Panc1 (cell line): ENCODE measurements at regions not wholly inside any gene's neighbourhood (a gene's known extent, or its start where the extent isn't known, plus 50 kb on each side); places are given as distances from the start of the nearest gene placed in this dataset.

Source experiments
- ATAC-seq: fragments of 200-7000 bp; cut with Tn5 transposase; 2 replicates; pipeline ENCODE4 v1.9.1; 2020; ENCODE audit warnings: mild to moderate bottlenecking, moderate library complexity
- BruUV-seq: library from RNA; stranded (reverse); fragments of 400-500 nt; replicated peaks from 2 replicates; lab custom pipeline; 2021; lab: Mats Ljungman, UMichigan
- CTCF ChIA-PET: fragments of 300-600 bp; sonication (Branson Sonifier 250); formaldehyde crosslinking; loops from one replicate; lab custom pipeline; 2022; ENCODE audit warnings: antibody characterized with exemption; lab: Charles Lee
- POLR2A ChIA-PET: fragments of 300-600 bp; sonication (Branson Sonifier 250); formaldehyde crosslinking; loops from one replicate; lab custom pipeline; 2022; ENCODE audit warnings: antibody characterized with exemption; lab: Charles Lee
- DNase-seq: peaks from one replicate; pipeline ENCODE4 v3.0.0-alpha.2; 2010; ENCODE audit warnings: low read depth, low spot score
- H3K27ac ChIP-seq: 2 replicates; pipeline ENCODE4 v1.5.1; 2011; ENCODE audit warnings: mild to moderate bottlenecking, low read length, inconsistent platforms
- H3K27me3 ChIP-seq: fragments of 200-500 bp; sonication (Bioruptor generic); 2 replicates; pipeline ENCODE4 v1.6.0; 2014; ENCODE audit warnings: low read length, inconsistent platforms; ENCODE audit not compliant: control insufficient read depth, insufficient read depth
- H3K36me3 ChIP-seq: fragments of 200-500 bp; sonication (Bioruptor generic); 2 replicates; pipeline ENCODE4 v1.5.1; 2014; ENCODE audit warnings: inconsistent platforms, mild to moderate bottlenecking, low read length, moderate library complexity; ENCODE audit not compliant: control insufficient read depth, insufficient read depth
- H3K4me1 ChIP-seq: 2 replicates; pipeline ENCODE4 v1.5.1; 2011; ENCODE audit warnings: inconsistent platforms, mild to moderate bottlenecking, low read length, moderate library complexity; ENCODE audit not compliant: control insufficient read depth, insufficient read depth
- H3K4me3 ChIP-seq, 2 experiments: 2 replicates each; pipeline ENCODE4 v1.5.1; 2011 to 2012; ENCODE audit warnings: low read depth in 2 of 2, low read length in 2 of 2, mild to moderate bottlenecking in 2 of 2, inconsistent platforms in 1 of 2, moderate library complexity in 1 of 2
- H3K9me3 ChIP-seq: fragments of 200-500 bp; sonication (Bioruptor generic); 2 replicates; pipeline ENCODE4 v1.5.1; 2014; ENCODE audit warnings: low read depth, mild to moderate bottlenecking, inconsistent platforms, low read length, moderate library complexity; ENCODE audit not compliant: control insufficient read depth, insufficient read depth
- CTCF ChIP-seq: fragments of 450-650 bp; IDR thresholded peaks from 2 replicates; pipeline ENCODE4 v1.5.1; 2017; ENCODE audit warnings: mild to moderate bottlenecking
- POLR2AphosphoS5 ChIP-seq: IDR thresholded peaks from 2 replicates; pipeline ENCODE4 v1.6.1; 2012; ENCODE audit warnings: mild to moderate bottlenecking, low read depth, low read length, moderate library complexity
- REST ChIP-seq, 2 experiments: IDR thresholded peaks; 2 replicates each; pipeline ENCODE4 v1.6.1; 2011 to 2012; ENCODE audit warnings: low read depth in 2 of 2, control low read depth in 1 of 2, low read length in 1 of 2, mild to moderate bottlenecking in 1 of 2, moderate library complexity in 1 of 2; ENCODE audit not compliant: insufficient read depth in 1 of 2
- SIN3A ChIP-seq: IDR thresholded peaks from 2 replicates; pipeline ENCODE4 v1.6.1; 2012; ENCODE audit warnings: low read depth, mild to moderate bottlenecking, low read length, moderate library complexity, borderline replicate concordance; ENCODE audit not compliant: insufficient read depth
- TCF7L2 ChIP-seq: IDR thresholded peaks from 2 replicates; pipeline ENCODE4 v1.6.1; 2011; ENCODE audit warnings: mild to moderate bottlenecking, low read depth, low read length, inconsistent platforms
- in situ Hi-C: cut with HindIII; loops from 2 replicates; pipeline ENCODE4 v1.10.0; 2016; ENCODE audit warnings: low sequenced_read_pairs, low pct_unique_long_range_greater_than_20kb
- intact Hi-C: fragments of 100-400 bp; cut with micrococcal nuclease; formaldehyde crosslinking; loops from one replicate; pipeline ENCODE4 v1.10.0; 2022; ENCODE audit not compliant: unreplicated experiment

- in situ Hi-C loops: no loop called here
- intact Hi-C loops: no loop called here
- Histone ChIP-seq H3K4me3 (no peak overlapping the region), H3K27ac (no peak overlapping the region), H3K9me3 (no peaks in the 10 kb centered on the region), H3K36me3 (no peaks in the 10 kb centered on the region), H3K4me1 (no peaks in the 10 kb centered on the region), H3K27me3 (peaks cover 7% of the 10 kb centered on the region; the same call in 1 of the 2 replicates)
- no TSS peak for BruUV-seq
- ChIA-PET POLR2A (no interaction called here), CTCF (no interaction called here)
- no peak for DNase-seq
- no peak for ATAC-seq
- TF ChIP-seq TCF7L2: no peak
- no peak for TF ChIP-seq POLR2AphosphoS5
- no peak for TF ChIP-seq CTCF
- TF ChIP-seq SIN3A: no peak
- no peak for TF ChIP-seq REST (IDR thresholded peaks at IDR 0.05; ENCODE audit: insufficient read depth in 1 of 2, low read depth in 2 of 2, low read length in 1 of 2)
Observed at GRCh38 chr11:32280339-32280738, 155.0 kb downstream of the WT1 start.

- CTCF ChIA-PET: no interaction called here
- no peak for ATAC-seq
Observed at GRCh38 chr11:32288276-32288675, 147.1 kb downstream of the WT1 start.

More at GRCh38 chr11:32288276-32288675, 147.1 kb downstream of the WT1 start:
- no TSS peak for BruUV-seq
- TF ChIP-seq CTCF: peak; percentile 29
- no peak for TF ChIP-seq SIN3A
- Histone ChIP-seq H3K4me1 (no peaks in the 10 kb centered on the region), H3K4me3 (no peak overlapping the region), H3K36me3 (no peaks in the 10 kb centered on the region), H3K27me3 (peaks cover 8% of the 10 kb centered on the region; the same call in 1 of the 2 replicates), H3K27ac (no peak overlapping the region), H3K9me3 (no peaks in the 10 kb centered on the region)
- in situ Hi-C loops: no loop called here
- intact Hi-C loops: no loop called here
- POLR2A ChIA-PET: no interaction called here
- DNase-seq: no peak
